GM21515 (cell line): ENCODE measurements at regions not wholly inside any gene's neighbourhood (a gene's known extent, or its start where the extent isn't known, plus 50 kb on each side); places are given as distances from the start of the nearest gene placed in this dataset.
"Not testable (repeated sequence)": the region's sequence is repeated elsewhere in the genome, so short reads cannot be mapped to it uniquely, and the experiment has no call there.

Source experiments
- ATAC-seq: cut with Tn5 transposase; IDR thresholded peaks from one replicate; pipeline ENCODE4 v1.9.1; 2021; ENCODE audit not compliant: unreplicated experiment

DNA sequence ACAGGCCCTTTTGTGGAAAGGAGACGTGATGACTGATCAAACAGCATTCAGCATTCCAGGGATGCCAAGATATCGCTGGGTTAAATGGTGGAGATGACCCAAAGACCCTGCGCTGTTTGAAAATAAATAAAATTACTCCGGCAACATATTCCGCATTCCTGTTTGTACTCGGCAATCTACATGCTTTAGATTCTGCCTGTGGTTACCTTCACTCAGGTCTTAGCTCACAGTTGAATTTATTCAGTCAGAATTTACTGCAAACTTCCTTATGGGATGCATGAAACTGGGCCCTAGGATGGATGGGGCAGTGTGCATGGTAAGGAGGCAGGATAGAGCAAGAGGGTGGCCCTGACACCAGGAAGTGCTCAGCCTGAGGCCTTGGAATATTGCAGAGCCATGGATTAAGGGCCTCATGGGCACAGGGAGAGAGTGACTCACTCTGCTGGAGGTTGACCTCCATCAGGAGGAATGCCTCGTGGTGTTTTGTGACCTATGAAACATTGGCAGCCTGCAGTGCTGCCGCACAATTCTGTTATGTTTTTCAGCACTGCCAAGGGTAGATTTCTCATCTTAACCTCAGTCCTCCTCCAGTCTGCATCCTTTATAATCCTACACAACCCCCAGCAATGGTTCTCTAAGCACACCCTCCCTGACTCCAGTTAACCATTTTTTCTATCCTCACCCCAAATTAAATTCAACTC lies 321.4 kb downstream of the IRS1 start:
- ATAC-seq = no peak

DNA sequence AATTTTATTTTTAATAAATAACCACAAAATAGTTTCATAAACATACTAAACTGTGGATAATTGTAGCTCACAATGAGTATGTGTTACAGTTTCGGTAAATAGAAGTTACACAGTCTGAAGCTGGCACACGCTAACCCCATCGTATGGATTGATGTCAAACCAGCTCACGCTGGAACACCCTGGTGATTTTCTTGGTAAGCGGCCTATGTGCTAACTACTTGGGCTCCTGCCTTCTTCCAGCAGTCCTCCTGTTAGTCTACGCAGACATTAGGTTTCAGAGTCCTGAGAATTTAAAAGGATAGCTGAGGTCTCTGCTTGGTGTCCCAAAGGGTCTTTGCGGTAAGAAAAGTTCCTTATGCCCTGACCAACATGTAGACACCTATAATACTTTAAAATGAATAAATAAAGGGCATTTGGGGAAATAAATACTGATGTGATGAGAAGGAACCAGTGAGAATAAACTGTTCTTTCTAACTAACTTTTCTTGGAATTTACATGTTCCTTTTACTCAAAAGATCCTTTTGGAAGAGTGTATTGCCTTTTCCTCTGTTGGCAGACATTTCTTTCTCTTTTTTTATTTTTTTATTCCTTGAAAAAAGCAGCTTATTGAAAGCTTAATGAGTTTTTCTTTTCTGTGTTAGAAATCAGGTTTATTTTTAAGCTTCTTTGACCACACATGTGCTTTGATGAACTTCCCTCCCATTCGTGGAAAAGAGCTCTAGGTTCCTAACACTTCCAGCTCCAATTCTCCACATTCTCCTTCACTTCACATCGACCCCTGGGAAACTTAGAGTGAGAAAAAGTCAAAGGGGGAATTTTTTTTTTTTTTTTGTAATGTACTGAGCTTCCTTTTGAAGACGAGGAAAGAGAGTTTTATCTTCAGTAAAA lies 322.2 kb downstream of the IRS1 start:
- ATAC-seq = no peak

DNA sequence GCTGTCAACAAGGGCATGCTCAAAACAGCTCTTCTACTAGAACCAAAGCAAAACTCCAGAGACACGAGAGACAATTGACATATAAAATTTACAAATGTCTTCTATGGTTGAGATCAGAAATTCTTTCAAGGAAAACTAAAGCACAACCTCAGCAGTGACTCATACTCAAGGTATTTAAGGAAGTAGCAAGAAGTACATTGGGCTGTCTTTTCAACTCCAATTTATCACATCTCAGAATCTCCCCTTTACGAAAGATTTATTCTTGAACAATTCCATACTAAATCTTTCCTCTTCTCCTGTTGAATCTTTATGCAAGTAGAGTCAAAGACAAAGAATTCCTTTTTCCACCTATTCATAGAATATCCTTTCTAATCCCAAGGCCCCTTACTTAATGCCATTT lies 324.0 kb downstream of the IRS1 start:
- no peak for ATAC-seq

DNA sequence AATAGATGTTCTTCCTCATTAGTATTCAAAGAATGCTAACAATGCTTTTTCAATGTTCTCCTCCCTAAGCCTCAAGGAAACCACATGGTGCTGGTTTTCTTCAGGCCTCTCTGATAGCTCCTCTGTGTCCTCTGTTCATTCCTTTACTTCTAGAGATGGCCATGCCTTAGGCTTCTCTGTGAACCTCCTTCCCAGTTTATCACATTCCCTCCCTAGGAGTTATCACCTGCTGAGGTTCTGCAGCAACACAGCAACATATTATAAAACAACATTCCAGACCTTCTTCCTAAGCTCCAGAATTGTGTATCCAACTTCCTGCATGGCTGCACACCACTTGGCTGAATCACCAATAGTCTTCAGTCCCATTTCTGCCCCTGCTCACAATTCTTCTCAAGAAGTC lies 325.5 kb downstream of the IRS1 start:
- no peak for ATAC-seq

DNA sequence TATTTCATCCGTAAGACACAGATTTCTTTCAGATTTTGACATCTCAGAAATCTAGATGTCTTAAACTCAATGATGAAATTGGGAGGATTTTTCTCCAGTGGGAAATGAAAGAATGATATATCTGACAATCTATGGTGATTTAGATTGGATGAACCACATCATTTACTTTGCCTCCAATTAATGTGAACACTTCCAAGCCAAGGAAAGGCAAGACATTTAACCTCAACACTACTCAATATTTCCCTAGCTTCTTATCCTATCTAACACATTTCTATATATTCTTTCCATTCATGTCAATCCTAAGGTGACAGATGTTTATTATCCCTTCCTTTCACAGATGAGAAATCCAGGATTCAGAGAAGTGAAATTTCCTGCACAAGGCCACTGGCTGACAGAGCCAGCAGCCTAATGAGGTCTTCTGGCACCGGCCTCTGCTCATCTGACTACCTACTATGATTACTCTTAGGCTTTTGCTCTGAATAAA lies 327.6 kb downstream of the IRS1 start:
- no peak for ATAC-seq

DNA sequence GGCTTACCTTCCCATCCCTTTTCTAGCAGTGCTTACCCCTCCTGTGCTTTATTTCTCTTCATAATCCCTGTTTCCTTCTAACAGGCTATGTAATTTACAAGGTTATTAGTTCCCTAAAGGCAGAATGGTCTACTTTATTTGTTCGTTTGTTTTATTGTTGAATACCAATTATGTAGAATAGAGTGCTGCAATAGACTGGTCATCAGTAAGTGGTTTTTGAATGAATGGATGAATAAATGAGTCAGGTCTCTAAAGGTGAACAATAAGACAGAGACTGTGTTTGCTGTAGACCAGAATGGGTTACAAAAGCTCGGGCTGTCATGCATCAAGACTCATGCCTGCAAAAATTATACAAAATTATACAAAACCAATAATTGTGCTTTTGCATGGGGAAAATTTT lies 332.0 kb downstream of the IRS1 start:
- ATAC-seq = no peak

DNA sequence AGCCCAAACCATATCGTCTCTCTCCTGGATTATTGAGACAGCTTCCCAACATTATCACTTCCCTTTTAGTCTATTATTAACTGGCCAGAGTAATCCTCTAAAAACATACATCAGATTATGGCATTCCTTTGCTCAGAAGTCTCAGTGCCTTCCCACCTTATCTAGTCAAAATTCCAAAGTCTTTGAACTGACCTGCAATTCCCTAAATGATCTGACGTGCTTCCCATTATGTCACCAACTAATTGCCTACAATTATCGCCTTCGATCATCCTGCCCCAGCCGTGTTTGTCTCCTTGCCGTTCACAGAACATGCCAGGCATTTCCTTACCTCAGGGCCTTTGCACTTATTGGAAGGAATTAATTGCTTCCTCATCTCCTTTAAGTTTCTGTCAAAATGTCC lies 332.4 kb downstream of the IRS1 start:
- ATAC-seq = no peak

DNA sequence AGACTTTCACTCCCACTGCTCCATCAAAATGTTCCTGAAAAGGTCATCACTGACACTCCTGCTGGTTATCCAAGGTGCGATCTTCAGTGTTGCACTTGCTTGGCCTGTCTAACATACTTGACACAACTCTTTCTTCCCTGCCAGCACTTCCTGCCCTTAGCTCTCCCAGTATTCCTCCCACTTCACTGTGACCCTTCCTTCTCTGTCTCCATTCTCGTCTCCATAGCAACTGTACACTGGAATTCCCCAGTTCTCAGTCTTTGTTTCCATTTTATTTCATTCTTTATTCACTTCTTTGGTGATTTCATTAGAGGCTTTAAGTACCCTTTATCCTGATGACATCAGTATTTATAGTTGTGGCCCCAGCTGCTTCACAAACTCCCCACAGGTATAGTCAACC lies 333.0 kb downstream of the IRS1 start:
- ATAC-seq = no peak

DNA sequence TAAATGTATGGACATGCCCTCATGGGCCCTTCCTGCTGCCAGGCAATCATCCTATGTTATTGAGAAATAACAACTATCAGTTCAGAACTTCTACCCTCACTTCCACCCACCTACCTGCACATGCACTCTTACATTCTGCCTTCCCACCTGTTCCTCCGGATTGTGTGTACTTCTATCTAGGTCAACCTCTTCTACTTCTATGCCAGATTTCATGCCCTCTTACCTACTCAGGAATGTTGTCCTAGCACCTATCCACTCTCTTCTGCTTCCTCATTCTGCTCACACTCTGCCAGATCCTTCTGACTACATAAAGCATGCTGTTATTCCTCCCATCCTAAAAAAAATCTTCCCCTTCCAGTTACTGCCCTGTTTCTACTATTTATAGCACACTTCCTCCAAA lies 333.5 kb downstream of the IRS1 start:
- no peak for ATAC-seq

DNA sequence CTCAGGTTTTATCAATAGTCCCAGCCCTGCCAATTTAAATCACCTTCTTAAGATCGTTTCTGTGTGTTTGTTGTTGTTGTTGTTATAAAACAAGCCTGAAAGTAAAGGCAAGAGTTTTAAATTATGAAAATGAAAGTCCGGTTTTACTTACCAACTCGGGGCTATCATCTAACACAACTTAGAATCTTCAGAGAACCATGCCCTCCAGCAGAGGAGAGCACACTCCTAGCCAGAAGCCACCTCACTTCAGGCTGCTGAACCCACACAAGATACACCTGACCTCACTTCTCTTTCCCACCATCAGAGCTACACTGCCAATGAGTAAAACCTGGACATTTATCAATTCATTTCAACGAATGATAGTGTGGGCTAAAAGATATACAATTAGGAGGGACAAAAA lies 335.2 kb downstream of the IRS1 start:
- no peak for ATAC-seq

DNA sequence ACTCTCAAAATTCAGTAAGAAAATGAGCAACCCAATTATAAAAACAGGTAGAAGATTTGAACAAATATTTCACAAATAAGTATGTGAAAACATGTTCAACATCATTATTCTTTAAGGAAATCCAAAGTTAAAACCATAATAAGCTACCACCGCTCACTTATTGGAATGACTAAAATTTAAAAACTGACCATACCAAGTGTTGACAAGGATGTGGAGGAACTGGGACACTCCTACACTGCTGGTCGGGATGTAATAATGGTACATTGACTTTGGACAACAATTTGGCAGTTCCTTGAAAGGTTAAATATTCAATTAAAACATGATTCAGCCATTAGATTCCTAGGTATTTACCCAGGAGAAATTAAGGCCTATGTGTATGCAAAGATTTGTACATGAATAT lies 336.5 kb downstream of the IRS1 start:
- no peak for ATAC-seq

DNA sequence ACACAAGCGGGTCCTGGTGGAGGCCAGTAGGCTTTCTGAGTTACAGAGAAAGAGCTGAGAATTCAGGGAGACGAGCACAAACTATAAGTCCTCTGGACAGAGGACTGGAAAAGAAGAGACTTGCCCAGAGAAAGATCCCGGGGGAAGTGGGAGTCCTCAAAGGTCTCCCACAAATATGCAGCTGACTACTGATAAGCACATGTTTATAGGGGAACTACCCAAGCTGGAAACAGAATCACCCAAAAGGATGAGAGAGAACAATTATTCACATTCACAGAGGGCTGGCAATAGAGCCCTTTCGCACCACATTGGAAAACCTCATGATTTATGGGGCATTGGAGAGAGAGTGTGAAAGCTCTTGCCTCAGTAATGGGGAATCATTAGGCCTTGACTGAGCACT lies 337.6 kb downstream of the IRS1 start:
- ATAC-seq = no peak

DNA sequence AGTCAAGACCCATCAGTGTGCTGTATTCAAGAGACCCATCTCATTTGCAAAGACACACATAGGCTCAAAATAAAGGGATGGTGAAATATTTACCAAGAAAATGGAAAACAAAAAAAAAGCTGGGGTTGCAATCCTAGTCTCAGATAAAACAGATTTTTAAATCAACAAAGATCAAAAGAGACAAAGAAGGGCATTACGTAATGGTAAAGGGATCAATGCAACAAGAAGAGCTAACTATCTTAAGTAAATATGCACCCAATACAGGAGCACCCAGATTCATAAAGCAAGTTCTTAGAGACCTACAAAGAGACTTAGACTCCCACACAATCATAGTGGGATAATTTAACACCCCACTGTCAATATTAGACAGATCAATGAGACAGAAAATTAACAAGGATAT lies 343.5 kb downstream of the IRS1 start:
- not testable (repeated sequence) for ATAC-seq

DNA sequence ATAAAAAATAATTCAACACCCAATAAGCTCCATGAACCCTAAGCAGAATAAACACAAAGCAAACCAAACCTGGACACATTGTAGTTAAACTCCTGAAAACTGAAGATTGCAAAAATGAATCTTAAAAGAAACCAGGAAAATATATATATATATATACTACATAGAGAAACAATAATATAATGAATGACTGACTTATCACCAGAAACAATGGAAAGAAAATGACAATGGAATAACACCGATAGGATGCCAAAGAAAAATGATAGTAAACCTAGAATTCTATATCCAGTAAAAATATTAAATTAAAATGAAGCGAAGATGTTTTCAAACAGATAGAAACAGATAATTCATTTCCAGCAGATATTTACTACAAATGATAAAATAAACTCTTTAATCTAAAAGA lies 346.9 kb downstream of the IRS1 start:
- ATAC-seq = no peak

DNA sequence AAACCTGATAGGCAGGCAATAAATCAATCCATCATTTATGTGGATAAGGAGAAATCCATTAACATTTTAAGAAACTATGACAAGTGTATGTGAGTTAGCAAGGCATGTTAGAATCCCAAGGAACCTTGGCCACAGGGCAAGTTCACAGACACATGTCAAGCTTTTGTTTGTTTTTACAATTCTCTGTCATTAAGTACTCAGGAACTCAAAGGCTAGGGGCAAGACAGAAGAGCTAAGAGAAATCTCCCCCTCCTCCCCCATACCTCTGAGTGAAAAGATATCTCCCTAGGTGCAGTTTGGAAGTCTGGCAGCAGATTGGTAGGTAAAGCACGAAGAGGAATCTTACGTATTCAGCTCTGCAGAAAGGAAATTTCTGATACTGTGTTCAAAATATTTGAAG lies 348.1 kb downstream of the IRS1 start:
- no peak for ATAC-seq

DNA sequence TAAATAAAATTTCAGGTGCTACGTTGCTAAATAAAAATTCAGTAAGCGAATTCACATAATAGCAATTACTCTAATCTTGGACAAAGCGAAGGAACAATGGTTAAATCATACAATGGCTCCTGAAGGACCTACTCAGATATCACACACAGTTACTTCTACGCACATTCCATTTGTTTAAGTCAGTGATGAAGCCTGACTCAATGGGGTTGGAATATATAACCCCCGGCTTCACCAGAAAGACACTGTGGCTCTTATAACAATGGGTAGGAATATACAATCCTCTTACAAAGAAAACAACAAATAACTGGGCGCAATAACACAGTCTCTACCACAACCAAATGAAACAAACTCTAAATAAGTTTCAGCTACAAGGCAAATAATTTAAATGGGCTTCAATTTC lies 349.5 kb downstream of the IRS1 start:
- no peak for ATAC-seq

DNA sequence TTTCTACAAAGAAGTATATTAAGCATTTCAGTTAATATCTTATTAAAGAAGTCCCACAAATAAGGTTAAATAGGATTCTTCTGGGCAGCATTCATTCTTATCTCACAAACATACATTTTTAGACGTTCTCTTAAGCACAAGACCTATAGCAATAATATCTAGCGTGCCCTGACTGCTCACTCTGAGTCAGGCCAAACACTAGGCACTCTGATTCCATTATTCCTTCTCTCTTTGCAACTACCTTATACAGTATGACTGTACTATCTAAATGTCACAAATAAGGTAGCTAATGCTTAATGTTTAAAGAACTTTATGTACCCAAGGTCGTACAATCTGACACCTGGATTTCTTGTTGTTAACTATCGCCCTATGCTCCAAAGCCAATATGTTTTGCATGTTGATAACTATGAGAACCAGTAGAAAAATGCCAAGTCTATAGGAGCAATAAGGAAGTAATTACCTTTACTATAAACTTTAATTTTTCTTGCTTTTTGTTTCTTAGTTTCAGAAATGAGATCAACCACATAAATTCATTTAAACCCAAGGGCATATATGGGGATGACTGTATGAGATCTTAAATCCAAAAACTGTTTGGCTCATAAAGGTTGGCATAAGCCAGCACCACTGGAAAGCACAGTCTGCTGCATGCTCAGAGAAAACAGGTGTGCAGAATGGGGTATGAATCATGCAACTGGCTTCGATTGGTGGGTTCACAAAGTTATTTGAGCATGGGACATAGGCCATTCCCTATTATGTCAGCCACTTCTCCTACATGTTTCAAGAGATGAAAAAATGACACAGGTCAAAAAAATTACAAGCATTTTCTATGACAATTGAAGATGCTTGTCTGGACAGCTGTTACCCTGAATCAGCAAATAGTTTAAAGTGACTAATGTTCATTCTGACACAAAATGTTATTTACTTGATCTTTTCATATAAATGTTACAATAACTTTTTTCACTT lies 352.0 kb downstream of the IRS1 start:
- no peak for ATAC-seq

DNA sequence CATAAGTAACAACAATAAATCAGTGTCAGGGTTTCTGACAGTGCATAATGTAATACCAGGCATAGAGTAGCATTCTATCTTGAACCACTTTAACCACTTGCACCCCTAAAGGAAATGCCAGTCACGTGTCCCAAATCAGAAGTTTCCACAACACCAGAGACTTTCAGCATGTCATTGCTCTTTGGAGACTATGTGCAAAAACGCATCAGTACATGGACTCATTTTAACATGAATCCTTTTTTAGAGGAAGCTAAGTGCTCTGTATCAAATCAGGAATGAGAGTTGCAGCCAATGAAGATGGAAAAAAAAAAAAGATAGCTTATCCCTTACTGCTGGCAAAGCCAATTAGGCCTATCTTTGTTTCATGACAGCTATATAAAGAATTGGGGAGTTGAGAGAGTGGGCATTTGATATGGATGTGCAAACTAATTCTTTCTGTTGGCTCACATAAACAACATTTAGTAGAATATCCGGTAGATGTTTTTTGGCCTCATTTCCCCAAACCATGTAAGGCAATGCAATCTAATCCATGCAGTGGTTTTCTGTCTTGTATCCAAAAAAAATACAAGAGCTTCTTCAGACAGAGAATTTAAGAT lies 353.1 kb downstream of the IRS1 start:
- no peak for ATAC-seq

DNA sequence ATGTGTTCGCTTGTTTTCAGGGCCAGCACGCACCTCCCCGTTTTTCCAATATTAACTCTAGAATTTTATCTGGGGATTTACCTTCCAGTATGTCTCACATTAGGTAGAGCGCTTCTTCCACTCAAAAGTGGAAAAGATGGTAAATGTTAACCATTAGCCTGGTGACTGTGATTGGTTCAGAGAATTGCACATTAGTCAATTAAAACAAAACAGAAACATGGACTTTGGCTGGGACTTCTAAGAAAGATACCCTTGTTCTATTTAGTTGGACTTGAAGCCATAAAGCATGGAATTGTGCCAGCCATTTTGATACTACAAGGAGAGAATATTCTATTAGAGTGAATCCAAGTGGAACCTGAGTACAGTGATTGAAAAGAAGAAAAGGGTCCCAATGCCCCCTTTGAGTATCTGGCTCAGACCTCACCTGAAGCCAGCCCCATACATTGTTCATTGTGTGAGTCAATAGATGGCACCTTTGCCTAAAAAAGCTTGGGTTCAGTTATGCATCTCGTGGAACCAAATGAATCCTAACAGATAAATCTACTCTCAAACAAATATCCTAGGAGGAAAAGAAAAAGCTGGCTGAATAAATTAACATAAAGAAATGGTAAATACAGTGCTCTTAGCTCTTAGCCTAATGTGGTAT lies 354.3 kb downstream of the IRS1 start:
- no peak for ATAC-seq

DNA sequence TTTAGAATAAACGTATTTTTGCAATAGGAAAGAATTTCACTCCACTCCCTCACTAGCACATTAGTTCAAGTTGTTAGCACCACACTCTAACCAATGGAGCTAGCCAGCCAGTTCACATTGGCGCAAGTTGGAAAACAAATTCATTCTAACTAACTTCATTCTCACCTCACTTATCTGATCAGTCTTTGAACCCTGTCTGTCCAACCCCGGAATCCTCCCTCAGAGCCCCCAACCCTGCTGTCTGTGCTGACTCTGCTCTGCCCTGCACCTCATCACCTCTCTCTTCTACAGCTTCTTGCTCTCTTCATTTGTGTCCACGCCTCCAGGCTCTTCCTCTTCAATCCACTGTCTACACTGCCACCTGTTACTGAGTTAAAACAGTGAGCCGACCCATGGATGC lies 356.5 kb downstream of the IRS1 start:
- no peak for ATAC-seq
